ENCODE measurements at regions not wholly inside any gene's neighbourhood (a gene's known extent, or its start where the extent isn't known, plus 50 kb on each side); places are given as distances from the start of the nearest gene placed in this dataset.

DNA sequence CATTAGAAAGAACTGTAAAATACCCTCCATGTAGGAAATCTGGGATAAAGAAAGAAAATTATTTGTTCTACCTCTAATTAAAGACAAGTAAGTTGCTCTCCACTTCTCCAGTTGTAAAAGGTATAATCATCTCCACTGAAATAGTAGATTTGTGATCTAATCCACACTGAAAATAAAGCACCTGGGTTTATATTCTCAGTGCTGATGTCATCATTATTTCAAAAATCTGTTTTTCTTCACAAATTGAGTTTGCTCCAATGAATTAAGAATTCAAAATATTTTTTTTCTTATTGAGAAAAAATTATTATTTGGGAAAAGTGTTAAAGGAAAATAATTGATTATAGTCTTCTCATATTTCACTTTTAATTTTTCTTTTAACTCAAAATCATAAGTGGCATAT is 869.2 kb downstream of the SLC16A7 start:
- TF ChIP-seq YY1 (IDR thresholded peaks at IDR 0.05; ENCODE audit: extremely low read depth, insufficient replicate concordance, low read depth, low read length): no peak
- TF ChIP-seq, protein P1, sequence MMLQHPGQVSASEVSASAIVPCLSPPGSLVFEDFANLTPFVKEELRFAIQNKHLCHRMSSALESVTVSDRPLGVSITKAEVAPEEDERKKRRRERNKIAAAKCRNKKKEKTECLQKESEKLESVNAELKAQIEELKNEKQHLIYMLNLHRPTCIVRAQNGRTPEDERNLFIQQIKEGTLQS (IDR thresholded peaks at IDR 0.05): no peak
- TF ChIP-seq SIN3A (IDR thresholded peaks at IDR 0.05; ENCODE audit: low read depth): no peak
- TF ChIP-seq, protein P2, sequence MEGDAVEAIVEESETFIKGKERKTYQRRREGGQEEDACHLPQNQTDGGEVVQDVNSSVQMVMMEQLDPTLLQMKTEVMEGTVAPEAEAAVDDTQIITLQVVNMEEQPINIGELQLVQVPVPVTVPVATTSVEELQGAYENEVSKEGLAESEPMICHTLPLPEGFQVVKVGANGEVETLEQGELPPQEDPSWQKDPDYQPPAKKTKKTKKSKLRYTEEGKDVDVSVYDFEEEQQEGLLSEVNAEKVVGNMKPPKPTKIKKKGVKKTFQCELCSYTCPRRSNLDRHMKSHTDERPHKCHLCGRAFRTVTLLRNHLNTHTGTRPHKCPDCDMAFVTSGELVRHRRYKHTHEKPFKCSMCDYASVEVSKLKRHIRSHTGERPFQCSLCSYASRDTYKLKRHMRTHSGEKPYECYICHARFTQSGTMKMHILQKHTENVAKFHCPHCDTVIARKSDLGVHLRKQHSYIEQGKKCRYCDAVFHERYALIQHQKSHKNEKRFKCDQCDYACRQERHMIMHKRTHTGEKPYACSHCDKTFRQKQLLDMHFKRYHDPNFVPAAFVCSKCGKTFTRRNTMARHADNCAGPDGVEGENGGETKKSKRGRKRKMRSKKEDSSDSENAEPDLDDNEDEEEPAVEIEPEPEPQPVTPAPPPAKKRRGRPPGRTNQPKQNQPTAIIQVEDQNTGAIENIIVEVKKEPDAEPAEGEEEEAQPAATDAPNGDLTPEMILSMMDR (IDR thresholded peaks at IDR 0.05 in 2 of 3, conservative IDR thresholded peaks at IDR 0.05 in 1 of 3; ENCODE audit: borderline replicate concordance in 1 of 3, insufficient read depth in 1 of 3, low read depth in 2 of 3, low read length in 2 of 3): no peak
- no peak for TF ChIP-seq POLR2A (IDR thresholded peaks at IDR 0.05; ENCODE audit: borderline replicate concordance, extremely low read depth, insufficient read depth, insufficient read length)
- no peak for TF ChIP-seq SP1 (IDR thresholded peaks at IDR 0.05; ENCODE audit: low read depth)
- TF ChIP-seq, protein P3, sequence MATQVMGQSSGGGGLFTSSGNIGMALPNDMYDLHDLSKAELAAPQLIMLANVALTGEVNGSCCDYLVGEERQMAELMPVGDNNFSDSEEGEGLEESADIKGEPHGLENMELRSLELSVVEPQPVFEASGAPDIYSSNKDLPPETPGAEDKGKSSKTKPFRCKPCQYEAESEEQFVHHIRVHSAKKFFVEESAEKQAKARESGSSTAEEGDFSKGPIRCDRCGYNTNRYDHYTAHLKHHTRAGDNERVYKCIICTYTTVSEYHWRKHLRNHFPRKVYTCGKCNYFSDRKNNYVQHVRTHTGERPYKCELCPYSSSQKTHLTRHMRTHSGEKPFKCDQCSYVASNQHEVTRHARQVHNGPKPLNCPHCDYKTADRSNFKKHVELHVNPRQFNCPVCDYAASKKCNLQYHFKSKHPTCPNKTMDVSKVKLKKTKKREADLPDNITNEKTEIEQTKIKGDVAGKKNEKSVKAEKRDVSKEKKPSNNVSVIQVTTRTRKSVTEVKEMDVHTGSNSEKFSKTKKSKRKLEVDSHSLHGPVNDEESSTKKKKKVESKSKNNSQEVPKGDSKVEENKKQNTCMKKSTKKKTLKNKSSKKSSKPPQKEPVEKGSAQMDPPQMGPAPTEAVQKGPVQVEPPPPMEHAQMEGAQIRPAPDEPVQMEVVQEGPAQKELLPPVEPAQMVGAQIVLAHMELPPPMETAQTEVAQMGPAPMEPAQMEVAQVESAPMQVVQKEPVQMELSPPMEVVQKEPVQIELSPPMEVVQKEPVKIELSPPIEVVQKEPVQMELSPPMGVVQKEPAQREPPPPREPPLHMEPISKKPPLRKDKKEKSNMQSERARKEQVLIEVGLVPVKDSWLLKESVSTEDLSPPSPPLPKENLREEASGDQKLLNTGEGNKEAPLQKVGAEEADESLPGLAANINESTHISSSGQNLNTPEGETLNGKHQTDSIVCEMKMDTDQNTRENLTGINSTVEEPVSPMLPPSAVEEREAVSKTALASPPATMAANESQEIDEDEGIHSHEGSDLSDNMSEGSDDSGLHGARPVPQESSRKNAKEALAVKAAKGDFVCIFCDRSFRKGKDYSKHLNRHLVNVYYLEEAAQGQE (IDR thresholded peaks at IDR 0.05; ENCODE audit: low read depth): no peak
- TF ChIP-seq EZH2 (IDR thresholded peaks at IDR 0.05): no peak
- TF ChIP-seq CBX3 (IDR thresholded peaks at IDR 0.05; ENCODE audit: low read depth): no peak
